NB4 (cell line): ENCODE measurements at regions not wholly inside any gene's neighbourhood (a gene's known extent, or its start where the extent isn't known, plus 50 kb on each side); places are given as distances from the start of the nearest gene placed in this dataset.

Experiments used
- DNase-seq: peaks from one replicate; pipeline ENCODE4 v3.0.0; 2010; ENCODE audit warnings: low read depth
- H3K4me3 ChIP-seq: one replicate; pipeline ENCODE4 v1.5.1; 2011; ENCODE audit warnings: mild to moderate bottlenecking, low read depth, low read length, moderate library complexity
- CTCF ChIP-seq: IDR thresholded peaks from one replicate; pipeline ENCODE4 v1.5.1; 2012; ENCODE audit warnings: low read depth, low read length
- MAX ChIP-seq: IDR thresholded peaks from 2 replicates; pipeline ENCODE4 v1.6.1; 2011; ENCODE audit warnings: low read depth, low read length
- MYC ChIP-seq: IDR thresholded peaks from 2 replicates; pipeline ENCODE4 v1.6.1; 2011; ENCODE audit warnings: low read depth, low read length
- POLR2A ChIP-seq: IDR thresholded peaks from 2 replicates; pipeline ENCODE4 v1.6.1; 2011; ENCODE audit warnings: mild to moderate bottlenecking; ENCODE audit not compliant: insufficient read length; ENCODE audit errors: extremely low read depth

- H3K4me3 ChIP-seq: no peak overlapping the region
- no peak for TF ChIP-seq CTCF
- TF ChIP-seq MYC: no peak
- TF ChIP-seq MAX: no peak
- no peak for TF ChIP-seq POLR2A
- no peak for DNase-seq
Measured at GRCh38 chr16:59123479-59123878, 389.4 kb upstream of the GOT2 start.

- DNase-seq: no peak
- no peak for TF ChIP-seq MYC
- TF ChIP-seq MAX: no peak
- no peak for TF ChIP-seq CTCF
- no peak for TF ChIP-seq POLR2A
- no peak overlapping the region for H3K4me3 ChIP-seq
Measured at GRCh38 chr16:59122262-59122537, 388.1 kb upstream of the GOT2 start.

- DNase-seq: no peak
- TF ChIP-seq MAX (no peak), CTCF (no peak), POLR2A (no peak), MYC (no peak)
- no peak overlapping the region for H3K4me3 ChIP-seq
Measured at GRCh38 chr16:59121411-59122261, 387.5 kb upstream of the GOT2 start.

GRCh38 chr16:59116744-59117143 lies 382.6 kb upstream of the GOT2 start:
- no peak for DNase-seq
- no peak overlapping the region for H3K4me3 ChIP-seq
- TF ChIP-seq POLR2A (no peak), MAX (no peak), CTCF (no peak), MYC (no peak)

GRCh38 chr16:59114790-59115189 lies 380.7 kb upstream of the GOT2 start:
- no peak for TF ChIP-seq MAX
- TF ChIP-seq POLR2A: no peak
- TF ChIP-seq CTCF: no peak
- TF ChIP-seq MYC: no peak
- H3K4me3 ChIP-seq: no peak overlapping the region
- no peak for DNase-seq
